Fibroblast of pulmonary artery (primary cell): ENCODE measurements at regions not wholly inside any gene's neighbourhood (a gene's known extent, or its start where the extent isn't known, plus 50 kb on each side); places are given as distances from the start of the nearest gene placed in this dataset.
"Not testable (repeated sequence)": the region's sequence is repeated elsewhere in the genome, so short reads cannot be mapped to it uniquely, and the experiment has no call there.

ENCODE experiments used
- DNase-seq: peaks from one replicate; pipeline ENCODE4 v3.0.0-alpha.2; 2010; ENCODE audit warnings: low read depth
- H3K4me3 ChIP-seq: replicated peaks from 2 replicates; pipeline ENCODE4 v1.5.1; 2011; ENCODE audit warnings: low read depth, mild to moderate bottlenecking, control low read depth, low read length, moderate library complexity
- TF ChIP-seq, protein P1 (sequence below): IDR thresholded peaks from 2 replicates; pipeline ENCODE4 v1.5.1; 2011; ENCODE audit warnings: mild to moderate bottlenecking, control low read depth, low read length, inconsistent platforms; ENCODE audit errors: missing control alignments

DNA sequence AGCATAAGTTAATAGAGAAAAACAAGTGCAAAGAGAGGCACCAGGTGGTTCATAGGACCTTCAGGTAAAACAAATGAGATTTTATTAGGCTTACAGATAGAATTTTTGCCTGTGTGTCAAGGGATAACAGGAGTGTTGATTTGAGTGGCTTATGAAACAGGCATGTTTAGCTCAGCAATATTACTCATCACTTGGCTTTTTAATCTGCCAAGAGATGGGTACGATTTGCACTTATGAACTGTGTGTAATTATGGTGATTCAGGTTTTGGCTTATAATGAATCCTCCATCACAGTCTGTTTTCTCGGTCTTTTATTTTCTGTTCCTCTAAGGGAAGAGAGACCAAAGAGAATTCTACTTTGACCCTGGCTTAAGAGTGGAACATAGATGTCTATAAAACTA, 199.3 kb downstream of the DMRTA1 start:
- TF ChIP-seq, protein P1, sequence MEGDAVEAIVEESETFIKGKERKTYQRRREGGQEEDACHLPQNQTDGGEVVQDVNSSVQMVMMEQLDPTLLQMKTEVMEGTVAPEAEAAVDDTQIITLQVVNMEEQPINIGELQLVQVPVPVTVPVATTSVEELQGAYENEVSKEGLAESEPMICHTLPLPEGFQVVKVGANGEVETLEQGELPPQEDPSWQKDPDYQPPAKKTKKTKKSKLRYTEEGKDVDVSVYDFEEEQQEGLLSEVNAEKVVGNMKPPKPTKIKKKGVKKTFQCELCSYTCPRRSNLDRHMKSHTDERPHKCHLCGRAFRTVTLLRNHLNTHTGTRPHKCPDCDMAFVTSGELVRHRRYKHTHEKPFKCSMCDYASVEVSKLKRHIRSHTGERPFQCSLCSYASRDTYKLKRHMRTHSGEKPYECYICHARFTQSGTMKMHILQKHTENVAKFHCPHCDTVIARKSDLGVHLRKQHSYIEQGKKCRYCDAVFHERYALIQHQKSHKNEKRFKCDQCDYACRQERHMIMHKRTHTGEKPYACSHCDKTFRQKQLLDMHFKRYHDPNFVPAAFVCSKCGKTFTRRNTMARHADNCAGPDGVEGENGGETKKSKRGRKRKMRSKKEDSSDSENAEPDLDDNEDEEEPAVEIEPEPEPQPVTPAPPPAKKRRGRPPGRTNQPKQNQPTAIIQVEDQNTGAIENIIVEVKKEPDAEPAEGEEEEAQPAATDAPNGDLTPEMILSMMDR, result no peak
- no peak for DNase-seq
- no peak overlapping the region for H3K4me3 ChIP-seq

DNA sequence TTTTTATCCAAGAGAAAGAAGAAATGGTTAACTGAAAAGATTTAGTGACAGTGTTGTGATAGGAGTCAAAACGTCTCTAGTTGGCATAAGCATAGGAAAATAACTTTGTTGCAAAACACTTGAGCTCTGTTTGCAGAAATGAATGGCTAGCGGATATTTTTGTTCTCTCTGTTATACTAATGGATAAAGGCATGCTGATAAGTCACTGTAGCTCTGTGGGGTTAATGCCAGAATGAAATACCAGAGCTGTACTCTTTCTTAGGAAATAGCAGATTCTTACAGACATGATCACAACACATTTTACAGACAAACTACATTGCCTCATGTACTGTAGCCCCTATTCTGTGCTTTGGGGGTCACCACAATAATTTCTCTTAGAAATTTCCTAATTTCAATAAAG, 202.8 kb downstream of the DMRTA1 start:
- H3K4me3 ChIP-seq, result no peak overlapping the region
- DNase-seq, result peak; percentile 0
- TF ChIP-seq, protein P1, result no peak

DNA sequence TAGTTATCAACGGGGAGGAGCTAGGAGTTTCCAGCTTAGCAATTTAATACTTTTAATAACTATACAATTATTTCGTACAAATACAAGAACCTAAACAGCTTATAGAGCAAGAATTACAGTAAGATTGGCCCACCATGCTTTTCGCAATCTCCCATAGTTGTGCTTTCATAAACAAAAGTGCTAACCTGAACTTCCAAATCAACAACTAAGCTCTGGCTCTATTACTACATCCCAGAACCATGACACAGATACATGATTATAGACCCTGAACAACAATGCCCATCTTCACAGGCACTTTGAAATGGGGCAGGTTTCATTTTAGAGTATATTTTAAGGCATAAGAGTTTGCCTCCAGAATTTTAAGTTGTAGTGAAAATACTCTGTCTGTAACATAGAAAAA, 203.5 kb downstream of the DMRTA1 start:
- DNase-seq, result no peak
- TF ChIP-seq, protein P1, result no peak

DNA sequence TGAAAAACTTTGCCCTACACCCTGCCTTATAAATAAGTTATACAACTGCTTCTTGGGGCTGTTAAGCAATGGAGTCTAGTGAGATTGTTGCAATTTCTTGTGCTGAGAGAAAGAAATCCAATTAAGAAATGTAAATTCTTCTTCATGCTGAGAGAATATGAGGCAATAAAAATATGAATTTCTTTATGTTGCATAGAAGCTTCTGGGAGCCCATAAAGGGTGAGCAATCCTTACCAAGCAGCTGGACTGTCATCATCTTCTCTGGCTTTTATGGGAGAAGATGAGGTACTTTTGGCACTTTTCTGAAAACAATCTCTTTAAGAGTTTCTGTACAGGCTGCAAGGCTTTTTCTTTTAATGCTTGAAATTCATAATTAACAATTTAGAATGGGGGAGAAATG, 204.3 kb downstream of the DMRTA1 start:
- TF ChIP-seq, protein P1, result no peak
- DNase-seq, result no peak
- H3K4me3 ChIP-seq, result no peak overlapping the region

More for the DNA sequence above, 203.5 kb downstream of the DMRTA1 start:
- H3K4me3 ChIP-seq, result no peak overlapping the region

DNA sequence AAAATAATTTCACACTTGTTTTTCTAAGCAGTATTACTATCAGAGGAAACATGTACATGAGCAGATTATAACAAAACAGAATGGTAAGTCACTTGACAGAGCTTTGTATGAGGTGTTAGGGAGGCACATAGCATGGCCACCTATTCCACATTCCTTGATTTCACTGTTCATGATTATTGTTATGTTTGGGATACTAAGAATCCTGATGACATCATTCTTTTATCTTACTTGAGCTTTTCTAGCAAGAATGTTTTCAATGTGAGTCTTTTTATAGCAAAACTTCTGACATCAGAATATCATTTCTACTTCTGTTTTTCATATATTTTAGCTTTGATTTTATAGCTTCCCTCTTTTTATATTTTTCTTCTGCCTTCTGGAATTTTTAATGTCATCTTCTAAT, 208.2 kb downstream of the DMRTA1 start:
- no peak for DNase-seq
- TF ChIP-seq, protein P1, result no peak
- no peak overlapping the region for H3K4me3 ChIP-seq

DNA sequence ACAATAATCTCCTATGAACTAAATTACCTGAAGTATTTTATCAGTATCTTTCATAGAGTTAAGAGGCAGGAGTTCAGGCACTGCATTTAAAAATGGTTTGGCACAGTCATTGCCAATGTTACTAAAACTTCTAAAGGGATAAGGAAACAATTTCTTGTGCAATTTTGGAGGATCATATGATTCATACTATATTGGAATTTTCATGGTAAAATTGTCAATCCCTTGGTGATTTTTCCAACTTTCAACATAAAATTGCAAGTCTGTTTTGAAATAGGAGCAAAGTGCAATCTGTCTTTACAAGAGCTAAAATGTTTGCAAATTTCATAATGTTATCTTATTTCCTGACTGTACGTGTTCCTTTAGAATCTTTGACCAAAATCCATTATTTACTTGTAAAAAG, 211.1 kb downstream of the DMRTA1 start:
- no peak overlapping the region for H3K4me3 ChIP-seq
- TF ChIP-seq, protein P1, result no peak
- no peak for DNase-seq

DNA sequence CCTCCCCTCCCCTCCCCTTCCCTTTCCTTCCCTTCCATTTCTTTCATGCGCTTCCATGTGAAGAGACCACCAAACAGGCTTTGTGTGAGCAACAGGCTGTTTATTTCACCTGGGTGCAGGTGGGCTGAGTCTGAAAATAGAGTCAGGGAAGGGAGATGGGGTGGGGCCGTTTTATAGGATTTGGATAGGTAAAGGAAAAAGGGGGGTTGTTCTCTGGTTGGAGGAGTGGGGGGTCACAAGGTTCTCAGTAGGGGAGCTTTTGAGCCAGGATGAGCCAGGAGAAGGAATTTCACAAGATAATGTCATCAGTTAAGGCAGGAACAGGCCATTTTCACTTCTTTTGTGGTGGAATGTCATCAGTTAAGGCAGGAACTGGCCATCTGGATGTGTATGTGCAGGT, 211.9 kb downstream of the DMRTA1 start:
- not testable (repeated sequence) for DNase-seq, H3K4me3 ChIP-seq

DNA sequence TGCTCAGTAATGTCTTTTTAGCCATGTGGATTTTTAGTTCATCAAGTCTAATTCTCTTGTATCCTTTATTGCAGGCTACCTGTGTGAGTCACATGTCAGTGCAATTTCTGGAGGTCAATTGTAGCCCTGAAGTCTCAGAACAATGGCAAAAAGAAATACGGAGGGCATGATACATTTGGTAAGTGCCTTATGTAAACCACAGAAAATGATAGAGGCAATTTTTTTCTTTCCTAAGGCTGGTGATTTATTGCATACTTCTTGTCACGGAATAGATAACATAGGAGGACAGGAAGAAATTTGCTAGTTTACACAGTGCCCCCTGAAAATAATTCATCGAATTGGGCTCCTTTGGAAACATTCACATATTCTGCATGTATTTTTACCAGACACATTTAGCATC, 235.9 kb downstream of the DMRTA1 start:
- H3K4me3 ChIP-seq, result no peak overlapping the region
- DNase-seq, result no peak
- TF ChIP-seq, protein P1, result no peak
